Ascending aorta (tissue), 2 donors: ENCODE measurements at regions not wholly inside any gene's neighbourhood (a gene's known extent, or its start where the extent isn't known, plus 50 kb on each side); places are given as distances from the start of the nearest gene placed in this dataset.

ENCODE experiments used
- DNase-seq, 2 donors: peaks; one replicate each; pipeline ENCODE4 v3.0.0-alpha.2; 2019; ENCODE audit warnings: low spot score in 2 of 2
- H3K27ac ChIP-seq, 2 donors: fragments of 200-600 bp; sonication (generic); one replicate each; pipeline ENCODE4 v1.5.1; 2016 to 2017; ENCODE audit warnings: mild to moderate bottlenecking in 1 of 2
- H3K27me3 ChIP-seq: fragments of 200-600 bp; sonication (generic); one replicate; pipeline ENCODE4 v1.5.1; 2017
- H3K36me3 ChIP-seq, 2 donors: fragments of 200-600 bp; sonication (generic); one replicate each; pipeline ENCODE4 v1.5.1; 2016
- H3K4me1 ChIP-seq, 2 donors: fragments of 200-600 bp; sonication (generic); one replicate each; pipeline ENCODE4 v1.5.1; 2016 to 2017; ENCODE audit warnings: mild to moderate bottlenecking in 1 of 2
- H3K4me3 ChIP-seq, 2 donors: fragments of 200-600 bp; sonication (generic); one replicate each; pipeline ENCODE4 v1.5.1; 2016 to 2017; ENCODE audit warnings: mild to moderate bottlenecking in 1 of 2
- H3K9me3 ChIP-seq, 2 donors: fragments of 200-600 bp; sonication (generic); one replicate each; pipeline ENCODE4 v1.5.1; 2016
- CTCF ChIP-seq, 3 experiments: fragments of 200-600 bp in 2 of 3; fragments of 450-650 bp in 1 of 3; sonication (generic) in 2 of 3; IDR thresholded peaks; one replicate each; pipeline ENCODE4 v1.5.1; 2016 to 2019; ENCODE audit warnings: antibody characterized with exemption in 3 of 3, mild to moderate bottlenecking in 1 of 3, moderate library complexity in 1 of 3
- intact Hi-C: fragments of 100-400 bp; cut with DNase I; formaldehyde crosslinking; loops from one replicate; pipeline ENCODE4 v1.15.1; 2023

- intact Hi-C loops: no loop called here
- H3K4me1 ChIP-seq: no peaks in the 10 kb centered on the region
- H3K9me3 ChIP-seq: no peaks in the 10 kb centered on the region
- H3K27me3 ChIP-seq: no peaks in the 10 kb centered on the region
- no peak overlapping the region for H3K27ac ChIP-seq
- DNase-seq: no peak
- no peaks in the 10 kb centered on the region for H3K36me3 ChIP-seq
- no peak overlapping the region for H3K4me3 ChIP-seq
- TF ChIP-seq CTCF (IDR thresholded peaks at IDR 0.05): no peak
Observed at GRCh38 chr9:556675-557074, 284.8 kb upstream of the DMRT1 start.

GRCh38 chr9:557601-558201 is 283.8 kb upstream of the DMRT1 start:
- no peaks in the 10 kb centered on the region for H3K36me3 ChIP-seq
- H3K4me1 ChIP-seq: no peaks in the 10 kb centered on the region
- intact Hi-C loops: no loop called here
- H3K4me3 ChIP-seq: no peak overlapping the region
- TF ChIP-seq CTCF (IDR thresholded peaks at IDR 0.05): no peak
- no peak for DNase-seq
- H3K27me3 ChIP-seq: no peaks in the 10 kb centered on the region
- H3K9me3 ChIP-seq: no peaks in the 10 kb centered on the region
- no peak overlapping the region for H3K27ac ChIP-seq

GRCh38 chr9:561427-561826 is 280.1 kb upstream of the DMRT1 start:
- TF ChIP-seq CTCF (IDR thresholded peaks at IDR 0.05): no peak
- intact Hi-C loops: no loop called here
- H3K4me1 ChIP-seq: no peaks in the 10 kb centered on the region
- DNase-seq: no peak
- H3K36me3 ChIP-seq: no peaks in the 10 kb centered on the region
- no peak overlapping the region for H3K27ac ChIP-seq
- no peaks in the 10 kb centered on the region for H3K9me3 ChIP-seq
- H3K4me3 ChIP-seq: no peak overlapping the region
- H3K27me3 ChIP-seq: no peaks in the 10 kb centered on the region

GRCh38 chr9:563200-563599 is 278.3 kb upstream of the DMRT1 start:
- Histone ChIP-seq H3K27ac (no peak overlapping the region), H3K27me3 (no peaks in the 10 kb centered on the region), H3K36me3 (no peaks in the 10 kb centered on the region), H3K4me3 (no peak overlapping the region), H3K9me3 (peaks cover 0 to 3% of the 10 kb centered on the region in 2 donors), H3K4me1 (no peaks in the 10 kb centered on the region)
- intact Hi-C loops: no loop called here
- TF ChIP-seq CTCF (IDR thresholded peaks at IDR 0.05): no peak
- DNase-seq: no peak

GRCh38 chr9:565528-565927 is 276.0 kb upstream of the DMRT1 start:
- TF ChIP-seq CTCF (IDR thresholded peaks at IDR 0.05): no peak
- Histone ChIP-seq H3K27ac (no peak overlapping the region), H3K27me3 (no peaks in the 10 kb centered on the region), H3K36me3 (no peaks in the 10 kb centered on the region), H3K4me3 (no peak overlapping the region), H3K9me3 (peaks cover 0 to 3% of the 10 kb centered on the region in 2 donors), H3K4me1 (no peaks in the 10 kb centered on the region)
- intact Hi-C loops: no loop called here
- no peak for DNase-seq
